WTC11 (cell line): ENCODE measurements at regions not wholly inside any gene's neighbourhood (a gene's known extent, or its start where the extent isn't known, plus 50 kb on each side); places are given as distances from the start of the nearest gene placed in this dataset.

ENCODE experiments used
- ATAC-seq: fragments of 200-7000 bp; cut with Tn5 transposase; 2 replicates; pipeline ENCODE4 v1.10.0; 2021; ENCODE audit warnings: mild to moderate bottlenecking, moderate library complexity
- CTCF ChIA-PET: fragments of 300-600 bp; sonication (Branson Sonifier 250); formaldehyde crosslinking; loops from one replicate; lab custom pipeline; 2021; ENCODE audit warnings: antibody characterized with exemption; lab: Charles Lee
- POLR2A ChIA-PET: fragments of 350-600 bp; sonication (Branson Sonifier 250); formaldehyde crosslinking; loops from one replicate; lab custom pipeline; 2021; ENCODE audit warnings: antibody characterized with exemption; lab: Charles Lee
- DNase-seq: peaks from one replicate; pipeline ENCODE4 v3.0.0; 2021; ENCODE audit warnings: low spot score
- H3K27ac Mint-ChIP-seq: 2 replicates; pipeline ENCODE4 v1.8.0; 2021; ENCODE audit warnings: mixed read lengths
- H3K27me3 Mint-ChIP-seq: 2 replicates; pipeline ENCODE4 v1.8.0; 2021; ENCODE audit warnings: low read depth, mild to moderate bottlenecking, moderate library complexity, mixed read lengths
- H3K36me3 Mint-ChIP-seq: 2 replicates; pipeline ENCODE4 v1.8.0; 2021; ENCODE audit warnings: mixed read lengths
- H3K4me1 Mint-ChIP-seq: 2 replicates; pipeline ENCODE4 v1.8.0; 2022; ENCODE audit warnings: mixed read lengths
- H3K4me3 Mint-ChIP-seq: 2 replicates; pipeline ENCODE4 v1.8.0; 2021; ENCODE audit warnings: mild to moderate bottlenecking, moderate library complexity, mixed read lengths
- H3K9me3 Mint-ChIP-seq: 2 replicates; pipeline ENCODE4 v1.8.0; 2021; ENCODE audit warnings: mixed read lengths
- E2F4 ChIP-seq: sonication (generic); formaldehyde crosslinking; IDR thresholded peaks from 2 replicates; pipeline ENCODE4 v1.8.1; 2022; ENCODE audit warnings: low read depth, mild to moderate bottlenecking, moderate library complexity, missing genetic modification reagents, borderline replicate concordance
- ETV6 ChIP-seq: sonication (generic); formaldehyde crosslinking; IDR thresholded peaks from 2 replicates; pipeline ENCODE4 v1.8.1; 2022; ENCODE audit warnings: mild to moderate bottlenecking, missing genetic modification reagents
- GRHL2 ChIP-seq: fragments of 250-450 bp; sonication (Bioruptor Pico); IDR thresholded peaks from 2 replicates; pipeline ENCODE4 v1.8.0; 2022; ENCODE audit warnings: mild to moderate bottlenecking, moderate library complexity; ENCODE audit not compliant: insufficient replicate concordance, severe bottlenecking
- NFE2L1 ChIP-seq: sonication (generic); formaldehyde crosslinking; IDR thresholded peaks from 2 replicates; pipeline ENCODE4 v1.8.1; 2023; ENCODE audit warnings: missing genetic modification reagents
- NR3C1 ChIP-seq: sonication (generic); formaldehyde crosslinking; conservative IDR thresholded peaks from 2 replicates; pipeline ENCODE4 v1.8.1; 2023; ENCODE audit warnings: low read depth, mild to moderate bottlenecking, missing genetic modification reagents
- RELA ChIP-seq: sonication (generic); formaldehyde crosslinking; IDR thresholded peaks from 2 replicates; pipeline ENCODE4 v1.8.1; 2022; ENCODE audit warnings: missing genetic modification reagents, mild to moderate bottlenecking, borderline replicate concordance
- SP1 ChIP-seq: sonication (generic); formaldehyde crosslinking; conservative IDR thresholded peaks from 2 replicates; pipeline ENCODE4 v1.8.1; 2022; ENCODE audit warnings: missing genetic modification reagents
- TEAD4 ChIP-seq: sonication (generic); formaldehyde crosslinking; IDR thresholded peaks from 2 replicates; pipeline ENCODE4 v1.8.0; 2022; ENCODE audit warnings: mild to moderate bottlenecking, missing genetic modification reagents
- USF2 ChIP-seq: sonication (generic); formaldehyde crosslinking; IDR thresholded peaks from 2 replicates; pipeline ENCODE4 v1.8.1; 2023; ENCODE audit warnings: mild to moderate bottlenecking, missing genetic modification reagents, moderate library complexity
- ZNF317 ChIP-seq: sonication (generic); formaldehyde crosslinking; IDR thresholded peaks from 2 replicates; pipeline ENCODE4 v1.8.1; 2023; ENCODE audit warnings: low read depth, mild to moderate bottlenecking, moderate library complexity, missing genetic modification reagents, borderline replicate concordance
- ZNF396 ChIP-seq: fragments of 250-450 bp; sonication (Bioruptor Pico); IDR thresholded peaks from 2 replicates; pipeline ENCODE4 v1.8.0; 2021; ENCODE audit warnings: mild to moderate bottlenecking, moderate library complexity, borderline replicate concordance
- ZNF532 ChIP-seq: fragments of 250-450 bp; sonication (Bioruptor Pico); IDR thresholded peaks from 2 replicates; pipeline ENCODE4 v1.9.0; 2021; ENCODE audit warnings: mild to moderate bottlenecking, borderline replicate concordance
- TF ChIP-seq, protein P1 (sequence below): sonication (generic); formaldehyde crosslinking; IDR thresholded peaks from 2 replicates; pipeline ENCODE4 v1.8.0; 2022; ENCODE audit warnings: mild to moderate bottlenecking, missing genetic modification reagents
- TF ChIP-seq, protein P2 (sequence below): sonication (generic); formaldehyde crosslinking; IDR thresholded peaks from 2 replicates; pipeline ENCODE4 v1.8.1; 2022; ENCODE audit warnings: mild to moderate bottlenecking, missing genetic modification reagents, moderate library complexity, borderline replicate concordance
- TF ChIP-seq, protein P3 (sequence below): sonication (generic); formaldehyde crosslinking; IDR thresholded peaks from 2 replicates; pipeline ENCODE4 v1.8.1; 2022; ENCODE audit warnings: low read depth, missing genetic modification reagents, borderline replicate concordance

DNA sequence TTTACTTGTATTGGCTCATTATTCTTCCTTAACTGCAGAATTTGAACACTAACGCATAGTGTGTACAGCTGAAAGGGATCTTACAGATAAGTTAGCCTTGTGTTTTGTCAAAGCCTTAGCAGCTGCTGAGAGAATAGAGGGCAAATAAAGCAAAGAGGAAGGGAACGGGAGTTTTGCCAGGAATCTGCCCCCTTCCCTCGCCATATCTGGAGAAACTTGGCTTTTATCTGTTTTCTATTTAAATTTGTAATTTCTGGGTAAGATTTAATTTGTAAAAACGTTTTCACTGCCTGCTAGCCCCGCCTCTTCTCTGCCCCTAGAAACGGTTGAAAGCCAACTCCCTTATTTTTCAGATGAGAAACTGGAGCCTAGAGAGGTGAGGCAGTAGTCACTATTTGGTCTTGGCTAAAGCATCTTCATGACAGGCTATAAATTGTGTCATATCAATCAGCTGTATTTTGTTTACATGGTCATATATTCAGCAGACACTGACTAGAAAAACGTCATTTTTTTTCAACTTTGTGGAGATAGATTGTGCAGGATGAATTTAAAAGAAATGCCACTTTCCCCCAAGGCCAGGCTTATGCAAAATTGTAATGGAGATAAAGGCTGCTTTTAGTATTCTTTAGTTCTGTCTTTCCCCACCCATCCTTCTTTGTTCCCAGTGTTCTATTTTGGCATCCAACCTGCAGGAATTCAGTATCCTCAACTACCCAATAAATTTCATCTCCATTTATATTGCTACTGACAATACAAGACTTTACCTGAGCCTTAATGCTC, 319.4 kb downstream of the SH2D1A start:
- POLR2A ChIA-PET = no interaction called here
- CTCF ChIA-PET = no interaction called here
- TF ChIP-seq, protein P1, sequence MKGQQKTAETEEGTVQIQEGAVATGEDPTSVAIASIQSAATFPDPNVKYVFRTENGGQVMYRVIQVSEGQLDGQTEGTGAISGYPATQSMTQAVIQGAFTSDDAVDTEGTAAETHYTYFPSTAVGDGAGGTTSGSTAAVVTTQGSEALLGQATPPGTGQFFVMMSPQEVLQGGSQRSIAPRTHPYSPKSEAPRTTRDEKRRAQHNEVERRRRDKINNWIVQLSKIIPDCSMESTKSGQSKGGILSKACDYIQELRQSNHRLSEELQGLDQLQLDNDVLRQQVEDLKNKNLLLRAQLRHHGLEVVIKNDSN (CRISPR knock-in tag) = no peak
- TF ChIP-seq E2F4 (CRISPR knock-in tag) = no peak
- no peak for TF ChIP-seq ZNF317 (CRISPR knock-in tag)
- TF ChIP-seq ZNF396 (CRISPR knock-in tag) = no peak
- no peak for TF ChIP-seq ETV6 (CRISPR knock-in tag)
- no peak for TF ChIP-seq GRHL2 (CRISPR knock-in tag)
- TF ChIP-seq SP1 (CRISPR knock-in tag) = no peak
- TF ChIP-seq, protein P2, sequence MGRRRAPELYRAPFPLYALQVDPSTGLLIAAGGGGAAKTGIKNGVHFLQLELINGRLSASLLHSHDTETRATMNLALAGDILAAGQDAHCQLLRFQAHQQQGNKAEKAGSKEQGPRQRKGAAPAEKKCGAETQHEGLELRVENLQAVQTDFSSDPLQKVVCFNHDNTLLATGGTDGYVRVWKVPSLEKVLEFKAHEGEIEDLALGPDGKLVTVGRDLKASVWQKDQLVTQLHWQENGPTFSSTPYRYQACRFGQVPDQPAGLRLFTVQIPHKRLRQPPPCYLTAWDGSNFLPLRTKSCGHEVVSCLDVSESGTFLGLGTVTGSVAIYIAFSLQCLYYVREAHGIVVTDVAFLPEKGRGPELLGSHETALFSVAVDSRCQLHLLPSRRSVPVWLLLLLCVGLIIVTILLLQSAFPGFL (CRISPR knock-in tag) = no peak
- TF ChIP-seq ZNF532 = no peak
- no peak for TF ChIP-seq TEAD4 (CRISPR knock-in tag)
- TF ChIP-seq USF2 = no peak
- no peak for TF ChIP-seq NR3C1 (CRISPR knock-in tag)
- TF ChIP-seq, protein P3, sequence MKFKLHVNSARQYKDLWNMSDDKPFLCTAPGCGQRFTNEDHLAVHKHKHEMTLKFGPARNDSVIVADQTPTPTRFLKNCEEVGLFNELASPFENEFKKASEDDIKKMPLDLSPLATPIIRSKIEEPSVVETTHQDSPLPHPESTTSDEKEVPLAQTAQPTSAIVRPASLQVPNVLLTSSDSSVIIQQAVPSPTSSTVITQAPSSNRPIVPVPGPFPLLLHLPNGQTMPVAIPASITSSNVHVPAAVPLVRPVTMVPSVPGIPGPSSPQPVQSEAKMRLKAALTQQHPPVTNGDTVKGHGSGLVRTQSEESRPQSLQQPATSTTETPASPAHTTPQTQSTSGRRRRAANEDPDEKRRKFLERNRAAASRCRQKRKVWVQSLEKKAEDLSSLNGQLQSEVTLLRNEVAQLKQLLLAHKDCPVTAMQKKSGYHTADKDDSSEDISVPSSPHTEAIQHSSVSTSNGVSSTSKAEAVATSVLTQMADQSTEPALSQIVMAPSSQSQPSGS (CRISPR knock-in tag) = no peak
- no peak for TF ChIP-seq NFE2L1 (CRISPR knock-in tag)
- TF ChIP-seq RELA (CRISPR knock-in tag) = no peak
- TF ChIP-seq, all 79 proteins: peak for 0
- Mint-ChIP-seq H3K27ac (peak overlapping the region; percentile 92), H3K36me3 (no peaks in the 10 kb centered on the region), H3K4me3 (no peak overlapping the region), H3K27me3 (no peaks in the 10 kb centered on the region), H3K9me3 (no peaks in the 10 kb centered on the region), H3K4me1 (peaks cover 25% of the 10 kb centered on the region)
- DNase-seq (no peak), ATAC-seq (no peak)
